ENCODE measurements at regions not wholly inside any gene's neighbourhood (a gene's known extent, or its start where the extent isn't known, plus 50 kb on each side); places are given as distances from the start of the nearest gene placed in this dataset.
"Not testable (repeated sequence)": the region's sequence is repeated elsewhere in the genome, so short reads cannot be mapped to it uniquely, and the experiment has no call there.

DNA sequence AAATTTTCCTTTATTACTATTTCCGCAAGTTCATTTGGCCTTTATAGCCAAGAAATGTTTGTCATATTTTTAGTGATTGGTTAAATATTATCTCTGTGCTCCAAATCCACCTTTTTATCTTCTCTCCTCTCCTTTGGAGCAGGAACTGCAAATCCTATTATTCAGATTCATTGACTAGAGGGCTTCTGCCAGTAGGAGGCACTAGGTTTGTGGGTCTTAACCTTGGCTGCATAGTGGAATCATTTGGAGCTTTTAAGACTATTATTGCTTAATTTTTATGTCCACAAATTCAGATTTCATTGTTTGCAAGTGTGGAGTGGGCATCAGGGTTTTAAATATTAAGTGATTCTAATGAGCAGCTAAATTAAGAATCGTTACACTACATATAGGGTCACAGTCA is 75.3 kb upstream of the SYT10 start:
- Histone ChIP-seq H3K4me3 (ENCODE audit: low read depth in 2 of 2, low read length in 1 of 2) (no peak overlapping the region), H4K20me1 (ENCODE audit: insufficient read depth) (no peaks in the 10 kb centered on the region), H2AFZ (ENCODE audit: low read depth) (no peak overlapping the region), H3K9me3 (no peaks in the 10 kb centered on the region), H3K79me2 (ENCODE audit: insufficient read depth) (no peaks in the 10 kb centered on the region), H3K27me3 (ENCODE audit: insufficient read depth) (no peaks in the 10 kb centered on the region), H3K36me3 (replicated peaks in 1 of 2; ENCODE audit: control insufficient read depth in 1 of 2, insufficient read depth in 2 of 2, low read length in 1 of 2) (no peaks in the 10 kb centered on the region), H3K27ac (ENCODE audit: low read depth in 2 of 2, low read length in 1 of 2) (no peak overlapping the region), H3K4me1 (ENCODE audit: control insufficient read depth in 1 of 2, insufficient read depth in 2 of 2, low read depth in 1 of 2, low read length in 1 of 2) (no peaks in the 10 kb centered on the region), H3K4me2 (no peak overlapping the region), H3K9ac (no peak overlapping the region), H3K9me2 (no peaks in the 10 kb centered on the region), H3F3A (replicated peaks; ENCODE audit: insufficient read depth) (no peaks in the 10 kb centered on the region)
- DNase-seq, result no peak
- ChIA-PET POLR2A (no interaction called here), CTCF (interaction anchor here (0.6 to 1.2 kb wide), 2 partner anchors 33 to 336 kb away, joined by 3 to 4 read pairs; no protein-coding TSS in a partner anchor)
- TF ChIP-seq, protein P1, sequence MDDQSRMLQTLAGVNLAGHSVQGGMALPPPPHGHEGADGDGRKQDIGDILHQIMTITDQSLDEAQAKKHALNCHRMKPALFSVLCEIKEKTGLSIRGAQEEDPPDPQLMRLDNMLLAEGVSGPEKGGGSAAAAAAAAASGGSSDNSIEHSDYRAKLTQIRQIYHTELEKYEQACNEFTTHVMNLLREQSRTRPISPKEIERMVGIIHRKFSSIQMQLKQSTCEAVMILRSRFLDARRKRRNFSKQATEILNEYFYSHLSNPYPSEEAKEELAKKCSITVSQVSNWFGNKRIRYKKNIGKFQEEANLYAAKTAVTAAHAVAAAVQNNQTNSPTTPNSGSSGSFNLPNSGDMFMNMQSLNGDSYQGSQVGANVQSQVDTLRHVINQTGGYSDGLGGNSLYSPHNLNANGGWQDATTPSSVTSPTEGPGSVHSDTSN (IDR thresholded peaks at IDR 0.05), result no peak
- TF ChIP-seq, protein P2, sequence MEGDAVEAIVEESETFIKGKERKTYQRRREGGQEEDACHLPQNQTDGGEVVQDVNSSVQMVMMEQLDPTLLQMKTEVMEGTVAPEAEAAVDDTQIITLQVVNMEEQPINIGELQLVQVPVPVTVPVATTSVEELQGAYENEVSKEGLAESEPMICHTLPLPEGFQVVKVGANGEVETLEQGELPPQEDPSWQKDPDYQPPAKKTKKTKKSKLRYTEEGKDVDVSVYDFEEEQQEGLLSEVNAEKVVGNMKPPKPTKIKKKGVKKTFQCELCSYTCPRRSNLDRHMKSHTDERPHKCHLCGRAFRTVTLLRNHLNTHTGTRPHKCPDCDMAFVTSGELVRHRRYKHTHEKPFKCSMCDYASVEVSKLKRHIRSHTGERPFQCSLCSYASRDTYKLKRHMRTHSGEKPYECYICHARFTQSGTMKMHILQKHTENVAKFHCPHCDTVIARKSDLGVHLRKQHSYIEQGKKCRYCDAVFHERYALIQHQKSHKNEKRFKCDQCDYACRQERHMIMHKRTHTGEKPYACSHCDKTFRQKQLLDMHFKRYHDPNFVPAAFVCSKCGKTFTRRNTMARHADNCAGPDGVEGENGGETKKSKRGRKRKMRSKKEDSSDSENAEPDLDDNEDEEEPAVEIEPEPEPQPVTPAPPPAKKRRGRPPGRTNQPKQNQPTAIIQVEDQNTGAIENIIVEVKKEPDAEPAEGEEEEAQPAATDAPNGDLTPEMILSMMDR (IDR thresholded peaks at IDR 0.05), result peak; percentile 59
- 0 out of 2 replicates have a peak, but pooled peaks have one; percentile 9 for TF ChIP-seq RAD21 (IDR thresholded peaks at IDR 0.05; ENCODE audit: low read length)
- WGBS (ENCODE audit: low lambda C conversion rate), result 53% methylated on average over 2 of the region's 2 CpGs

DNA sequence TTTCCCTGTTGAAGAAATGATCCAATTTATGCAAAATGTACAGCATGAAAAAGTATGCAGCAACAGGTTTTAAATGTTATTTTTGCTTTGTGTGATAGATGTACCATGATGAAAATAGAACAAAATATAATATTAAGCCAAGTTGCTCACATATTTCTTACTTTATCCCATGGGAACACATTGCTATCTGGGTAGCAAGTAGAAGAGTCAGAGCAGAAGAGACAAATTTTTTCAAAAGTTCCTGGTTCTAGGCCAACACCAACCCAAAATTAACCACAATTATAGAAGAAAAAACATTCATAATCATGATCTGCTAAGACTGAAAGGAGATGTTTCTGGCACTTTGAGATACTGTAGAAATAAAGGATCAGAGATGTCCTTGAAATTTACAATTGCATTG is 79.9 kb upstream of the SYT10 start:
- Histone ChIP-seq H4K20me1 (ENCODE audit: insufficient read depth) (no peaks in the 10 kb centered on the region), H3K27me3 (ENCODE audit: insufficient read depth) (no peaks in the 10 kb centered on the region), H3K4me3 (ENCODE audit: low read depth in 2 of 2, low read length in 1 of 2) (no peak overlapping the region), H3K4me1 (ENCODE audit: control insufficient read depth in 1 of 2, insufficient read depth in 2 of 2, low read depth in 1 of 2, low read length in 1 of 2) (no peaks in the 10 kb centered on the region), H3K9ac (no peak overlapping the region), H3K9me2 (no peaks in the 10 kb centered on the region), H3K27ac (ENCODE audit: low read depth in 2 of 2, low read length in 1 of 2) (no peak overlapping the region), H3K79me2 (ENCODE audit: insufficient read depth) (no peaks in the 10 kb centered on the region), H3K4me2 (no peak overlapping the region), H3K9me3 (no peaks in the 10 kb centered on the region), H3F3A (replicated peaks; ENCODE audit: insufficient read depth) (no peaks in the 10 kb centered on the region), H2AFZ (ENCODE audit: low read depth) (no peak overlapping the region), H3K36me3 (replicated peaks in 1 of 2; ENCODE audit: control insufficient read depth in 1 of 2, insufficient read depth in 2 of 2, low read length in 1 of 2) (no peaks in the 10 kb centered on the region)
- TF ChIP-seq RFX5 (IDR thresholded peaks at IDR 0.05; ENCODE audit: low read length) (no peak), CHD2 (IDR thresholded peaks at IDR 0.05; ENCODE audit: low read length, partially characterized antibody) (no peak), FOSL2 (IDR thresholded peaks at IDR 0.05; ENCODE audit: borderline replicate concordance, low read depth) (no peak), GATA2 (CRISPR knock-in tag; IDR thresholded peaks at IDR 0.05) (no peak), SMC3 (IDR thresholded peaks at IDR 0.05; ENCODE audit: low read depth, low read length) (no peak), RXRA (IDR thresholded peaks at IDR 0.05; ENCODE audit: borderline replicate concordance, low read depth) (no peak), GABPA (IDR thresholded peaks at IDR 0.05; ENCODE audit: low read depth) (no peak), ELF1 (IDR thresholded peaks at IDR 0.05) (no peak), MXI1 (IDR thresholded peaks at IDR 0.05; ENCODE audit: low read depth, low read length) (no peak), NFIC (IDR thresholded peaks at IDR 0.05; ENCODE audit: borderline replicate concordance) (no peak)
- TF ChIP-seq, protein P3, sequence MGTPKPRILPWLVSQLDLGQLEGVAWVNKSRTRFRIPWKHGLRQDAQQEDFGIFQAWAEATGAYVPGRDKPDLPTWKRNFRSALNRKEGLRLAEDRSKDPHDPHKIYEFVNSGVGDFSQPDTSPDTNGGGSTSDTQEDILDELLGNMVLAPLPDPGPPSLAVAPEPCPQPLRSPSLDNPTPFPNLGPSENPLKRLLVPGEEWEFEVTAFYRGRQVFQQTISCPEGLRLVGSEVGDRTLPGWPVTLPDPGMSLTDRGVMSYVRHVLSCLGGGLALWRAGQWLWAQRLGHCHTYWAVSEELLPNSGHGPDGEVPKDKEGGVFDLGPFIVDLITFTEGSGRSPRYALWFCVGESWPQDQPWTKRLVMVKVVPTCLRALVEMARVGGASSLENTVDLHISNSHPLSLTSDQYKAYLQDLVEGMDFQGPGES (IDR thresholded peaks at IDR 0.05; ENCODE audit: low read depth, low read length), result no peak
- ChIA-PET POLR2A (no interaction called here), CTCF (no interaction called here)
- no peak for DNase-seq

DNA sequence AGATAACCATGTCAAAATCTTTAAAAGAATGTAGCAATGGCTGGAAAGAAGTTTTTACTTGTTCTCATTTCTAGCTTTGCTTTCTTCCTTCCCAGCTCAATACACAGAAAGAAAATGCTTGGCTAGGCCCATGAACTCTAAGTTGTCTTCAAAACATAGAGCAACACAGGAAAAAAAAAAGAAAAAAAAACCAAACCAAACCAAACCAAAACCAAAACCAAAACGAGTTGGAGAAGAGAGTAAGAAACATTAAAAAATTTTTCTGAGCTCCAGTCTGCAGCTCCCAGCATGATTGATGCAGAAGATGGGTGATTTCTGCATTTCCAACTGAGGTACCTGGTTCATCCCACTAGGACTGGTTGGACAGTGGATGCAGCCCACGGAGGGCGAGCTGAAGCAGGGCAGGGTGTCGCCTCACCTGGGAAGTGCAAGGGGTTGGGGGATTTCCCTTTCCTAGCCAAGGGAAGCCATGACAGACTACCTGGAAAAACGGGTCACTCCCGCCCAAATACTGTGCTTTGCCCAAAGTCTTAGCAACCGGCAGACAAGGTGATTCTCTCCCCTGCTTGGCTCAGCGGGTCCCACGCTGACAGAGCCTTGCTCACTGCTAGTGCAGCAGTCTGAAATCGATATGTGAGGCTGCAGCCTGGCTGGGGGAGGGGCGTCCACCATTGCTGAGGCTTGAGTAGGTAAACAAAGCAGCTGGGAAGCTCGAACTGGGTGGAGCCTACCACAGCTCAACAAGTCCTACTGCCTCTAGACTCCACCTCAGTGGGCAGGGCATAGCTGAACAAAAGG is 81.1 kb upstream of the SYT10 start:
- DNase-seq; H3K9ac ChIP-seq; H3F3A ChIP-seq (replicated peaks; ENCODE audit: insufficient read depth); H2AFZ ChIP-seq (ENCODE audit: low read depth); H3K79me2 ChIP-seq (ENCODE audit: insufficient read depth); H3K27ac ChIP-seq (ENCODE audit: low read depth in 2 of 2, low read length in 1 of 2); H3K9me2 ChIP-seq; H3K4me1 ChIP-seq (ENCODE audit: control insufficient read depth in 1 of 2, insufficient read depth in 2 of 2, low read depth in 1 of 2, low read length in 1 of 2); H3K36me3 ChIP-seq (replicated peaks in 1 of 2; ENCODE audit: control insufficient read depth in 1 of 2, insufficient read depth in 2 of 2, low read length in 1 of 2); POLR2A ChIA-PET; H3K27me3 ChIP-seq (ENCODE audit: insufficient read depth); H4K20me1 ChIP-seq (ENCODE audit: insufficient read depth); H3K9me3 ChIP-seq: not testable (repeated sequence)
- H3K4me2 ChIP-seq, result peak overlapping the region; percentile 46; the same call in 1 of the 2 replicates
- H3K4me3 ChIP-seq (ENCODE audit: low read depth in 2 of 2, low read length in 1 of 2), result peak overlapping the region in 1 of 2 experiments; percentile 51; a peak in 1 of 4 replicates
- 4% methylated on average over 11 of the region's 12 CpGs for WGBS (ENCODE audit: low lambda C conversion rate)
- CTCF ChIA-PET, result interaction anchor here (0.6 kb wide), 1 partner anchor 23 kb away, joined by 3 read pairs; no protein-coding TSS in a partner anchor
